Lower lobe of right lung (tissue), 2 donors: ENCODE measurements at regions not wholly inside any gene's neighbourhood (a gene's known extent, or its start where the extent isn't known, plus 50 kb on each side); places are given as distances from the start of the nearest gene placed in this dataset.

ENCODE experiments used
- ATAC-seq, 2 donors: fragments of 200-7000 bp; cut with Tn5 transposase; one replicate each; pipeline ENCODE4 v1.9.1; 2020 to 2022; ENCODE audit warnings: mild to moderate bottlenecking in 2 of 2, moderate library complexity in 2 of 2
- DNase-seq: peaks from one replicate; pipeline ENCODE4 v3.0.0-alpha.2; 2020
- H3K27ac ChIP-seq: fragments of 200-600 bp; one replicate; pipeline ENCODE4 v1.8.0; 2022
- H3K27me3 ChIP-seq: fragments of 200-600 bp; one replicate; pipeline ENCODE4 v1.8.0; 2022; ENCODE audit warnings: low read depth
- H3K36me3 ChIP-seq: fragments of 200-600 bp; one replicate; pipeline ENCODE4 v1.8.0; 2022; ENCODE audit warnings: mild to moderate bottlenecking
- H3K4me1 ChIP-seq: fragments of 200-600 bp; one replicate; pipeline ENCODE4 v1.8.0; 2022
- H3K4me3 ChIP-seq: fragments of 200-600 bp; one replicate; pipeline ENCODE4 v1.8.0; 2022; ENCODE audit warnings: mild to moderate bottlenecking
- H3K9me3 ChIP-seq: fragments of 200-600 bp; one replicate; pipeline ENCODE4 v1.8.0; 2022
- CTCF ChIP-seq: fragments of 200-600 bp; IDR thresholded peaks from one replicate; pipeline ENCODE4 v1.8.0; 2022; ENCODE audit warnings: antibody characterized with exemption, mild to moderate bottlenecking
- intact Hi-C: fragments of 100-400 bp; cut with DNase I; formaldehyde crosslinking; loops from one replicate; pipeline ENCODE4 v1.11.0; 2022
- donor health status: DM: no; HTN: yes; CAD: no; lungs with severe emphysema.

DNA sequence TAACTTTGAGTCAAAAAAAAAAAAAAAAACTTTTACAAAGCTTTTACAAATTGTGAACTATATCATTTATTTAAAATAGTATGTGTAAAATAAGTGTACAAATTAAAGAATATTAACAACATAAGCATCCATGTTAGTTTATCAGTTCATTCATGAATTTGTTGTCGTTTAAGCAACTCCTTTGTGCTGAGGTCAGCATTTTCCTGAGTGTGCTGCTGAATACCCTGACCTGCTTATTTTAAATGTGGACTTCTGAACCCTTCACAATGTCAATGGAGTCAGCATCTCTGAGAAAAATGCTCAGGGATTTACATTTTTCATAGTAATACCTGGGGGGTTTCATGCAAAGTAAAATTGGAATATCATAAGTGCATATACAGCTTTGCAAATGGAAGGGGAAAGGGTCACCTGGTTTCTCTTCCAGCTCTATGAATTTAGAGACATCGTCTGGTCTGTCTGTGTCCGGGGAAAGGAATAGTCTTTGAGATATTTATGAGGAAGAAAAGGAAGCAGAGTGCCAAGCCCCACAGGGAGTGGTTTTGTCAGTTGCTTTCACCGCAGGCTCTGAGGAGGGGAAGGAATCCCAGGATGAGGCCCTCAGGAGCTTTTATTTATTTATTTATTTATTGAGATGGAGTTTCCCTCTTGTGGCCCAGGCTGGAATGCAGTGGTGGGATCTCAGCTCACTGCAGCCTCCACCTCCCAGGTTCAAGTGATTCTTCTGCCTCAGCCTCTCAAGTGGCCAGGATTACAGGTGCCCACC lies 125.5 kb upstream of the SVIL start:
- Histone ChIP-seq H3K4me3 (no peak overlapping the region), H3K4me1 (peaks cover 3% of the 10 kb centered on the region), H3K9me3 (no peaks in the 10 kb centered on the region), H3K36me3 (no peaks in the 10 kb centered on the region), H3K27ac (no peak overlapping the region), H3K27me3 (no peaks in the 10 kb centered on the region)
- intact Hi-C loops = no loop called here
- DNase-seq (no peak), ATAC-seq (no peak)
- no peak for TF ChIP-seq CTCF

DNA sequence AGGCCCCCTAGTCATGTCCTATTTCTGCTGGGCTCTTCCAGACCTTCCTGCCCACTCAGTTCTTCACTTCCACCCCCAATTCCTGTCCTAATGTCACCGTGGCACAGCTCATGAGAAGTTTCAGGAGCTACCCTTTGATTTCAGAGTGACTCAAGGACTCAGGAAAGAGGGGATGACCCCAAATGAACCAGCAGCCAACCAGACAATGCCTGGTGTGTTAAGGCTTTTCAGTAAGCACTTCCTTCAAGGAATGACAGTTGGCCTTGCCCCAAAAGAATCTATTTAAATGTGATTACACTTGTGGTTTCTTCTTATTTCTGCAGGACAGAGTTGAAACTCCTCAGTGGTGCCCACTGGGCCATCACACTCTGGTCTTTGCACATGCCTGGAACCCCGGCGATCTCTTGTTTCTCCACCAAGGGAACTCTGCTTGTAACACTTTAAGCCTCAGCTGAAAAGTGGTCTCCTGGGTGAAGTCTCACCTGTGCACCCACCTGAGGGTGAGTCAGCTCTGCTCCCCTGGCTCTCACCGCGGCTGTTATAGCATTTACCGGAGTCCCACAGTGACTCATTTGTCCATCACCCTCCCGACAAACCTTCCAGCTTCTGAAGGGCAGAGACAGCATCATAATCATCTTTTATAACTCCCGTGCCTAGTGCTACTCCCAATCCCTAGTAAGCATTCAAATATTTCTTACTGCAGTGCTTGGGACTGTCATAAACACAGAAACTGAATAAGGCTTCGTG lies 123.0 kb upstream of the SVIL start:
- intact Hi-C loops = no loop called here

GRCh38 chr10:29756451-29756850 lies 121.7 kb upstream of the SVIL start:
- no peaks in the 10 kb centered on the region for H3K36me3 ChIP-seq
- H3K4me1 ChIP-seq = peaks cover 3% of the 10 kb centered on the region
- no peak overlapping the region for H3K4me3 ChIP-seq
- ATAC-seq = no peak
- intact Hi-C loops = no loop called here
- no peak for DNase-seq
- no peaks in the 10 kb centered on the region for H3K9me3 ChIP-seq
- no peaks in the 10 kb centered on the region for H3K27me3 ChIP-seq
- no peak overlapping the region for H3K27ac ChIP-seq
- TF ChIP-seq CTCF = no peak

More for the DNA sequence above, 123.0 kb upstream of the SVIL start:
- Histone ChIP-seq H3K4me1 (peaks cover 3% of the 10 kb centered on the region), H3K4me3 (no peak overlapping the region), H3K9me3 (no peaks in the 10 kb centered on the region), H3K27ac (no peak overlapping the region), H3K36me3 (no peaks in the 10 kb centered on the region), H3K27me3 (no peaks in the 10 kb centered on the region)
- no peak for ATAC-seq
- TF ChIP-seq CTCF = no peak
- no peak for DNase-seq

DNA sequence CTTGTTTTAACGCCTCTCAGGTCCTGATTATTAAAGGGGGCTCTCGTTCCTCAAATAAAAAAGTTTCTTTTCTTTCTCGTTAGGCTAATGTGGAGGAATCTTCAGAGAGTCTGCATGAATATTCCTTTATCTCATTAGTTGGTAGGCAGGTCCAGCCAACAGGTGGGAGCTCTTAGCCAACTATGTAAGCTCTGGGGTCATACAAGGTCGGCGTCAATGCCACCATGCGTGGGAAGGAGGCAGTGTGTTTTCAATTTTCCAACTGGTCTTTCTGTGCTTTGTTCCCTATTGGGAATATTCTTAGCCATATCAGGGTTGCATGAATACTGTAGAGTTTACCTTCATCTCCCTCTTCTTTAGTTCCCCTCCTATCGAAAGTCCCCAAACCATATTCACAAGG lies 118.5 kb upstream of the SVIL start:
- ATAC-seq = no peak
- Histone ChIP-seq H3K36me3 (no peaks in the 10 kb centered on the region), H3K27ac (no peak overlapping the region), H3K9me3 (no peaks in the 10 kb centered on the region), H3K4me1 (peaks cover 3% of the 10 kb centered on the region), H3K27me3 (no peaks in the 10 kb centered on the region), H3K4me3 (no peak overlapping the region)
- intact Hi-C loops = no loop called here
- TF ChIP-seq CTCF = no peak
- no peak for DNase-seq

- H3K27me3 ChIP-seq = no peaks in the 10 kb centered on the region
- no peaks in the 10 kb centered on the region for H3K36me3 ChIP-seq
- no peak for DNase-seq
- intact Hi-C loops = no loop called here
- no peak for TF ChIP-seq CTCF
- H3K27ac ChIP-seq = peak overlapping the region; percentile 48
- H3K9me3 ChIP-seq = no peaks in the 10 kb centered on the region
- no peak overlapping the region for H3K4me3 ChIP-seq
- H3K4me1 ChIP-seq = no peaks in the 10 kb centered on the region
- ATAC-seq = peak; percentile 75 to 90
These were observed 116.9 kb upstream of the SVIL start for GRCh38 chr10:29751684-29752083.
